SH-SY5Y (cell line): ENCODE measurements at regions not wholly inside any gene's neighbourhood (a gene's known extent, or its start where the extent isn't known, plus 50 kb on each side); places are given as distances from the start of the nearest gene placed in this dataset.

Experiments used
- GATA2 ChIP-seq: IDR thresholded peaks from 2 replicates; pipeline ENCODE4 v1.6.1; 2011; ENCODE audit warnings: mild to moderate bottlenecking, low read depth, low read length
- GATA3 ChIP-seq: IDR thresholded peaks from 2 replicates; pipeline ENCODE4 v1.6.1; 2011; ENCODE audit warnings: low read depth, mild to moderate bottlenecking, low read length, moderate library complexity

GRCh38 chr1:224540535-224540934 is 75.6 kb upstream of the CNIH3 start:
- TF ChIP-seq GATA3 (no peak), GATA2 (no peak)

- TF ChIP-seq GATA3 (no peak), GATA2 (peak; percentile 50; the same call in 1 of the 2 replicates)
These were observed 74.9 kb upstream of the CNIH3 start for GRCh38 chr1:224541072-224541790.

GRCh38 chr1:224541901-224542630 is 74.1 kb upstream of the CNIH3 start:
- TF ChIP-seq GATA2 (no peak), GATA3 (no peak)

- TF ChIP-seq GATA3, result no peak
- no peak for TF ChIP-seq GATA2
These were observed 73.2 kb upstream of the CNIH3 start for GRCh38 chr1:224542783-224543440.

GRCh38 chr1:224543453-224543852 is 72.7 kb upstream of the CNIH3 start:
- TF ChIP-seq GATA2 (no peak), GATA3 (no peak)

GRCh38 chr1:224544346-224545110 is 71.6 kb upstream of the CNIH3 start:
- TF ChIP-seq GATA2 (peak; percentile 56), GATA3 (no peak)

GRCh38 chr1:224545571-224545970 is 70.5 kb upstream of the CNIH3 start:
- no peak for TF ChIP-seq GATA3
- no peak for TF ChIP-seq GATA2

GRCh38 chr1:224548676-224549075 is 67.4 kb upstream of the CNIH3 start:
- TF ChIP-seq GATA2 (no peak), GATA3 (no peak)

- TF ChIP-seq GATA3 (no peak), GATA2 (no peak)
These were observed 62.1 kb upstream of the CNIH3 start for GRCh38 chr1:224554056-224554455.

GRCh38 chr1:224554620-224555259 is 61.4 kb upstream of the CNIH3 start:
- TF ChIP-seq GATA2 (no peak), GATA3 (no peak)

- TF ChIP-seq GATA3, result no peak
These were observed 57.2 kb upstream of the CNIH3 start for GRCh38 chr1:224558904-224559303.

GRCh38 chr1:224559981-224560728 is 56.0 kb upstream of the CNIH3 start:
- TF ChIP-seq GATA3 (no peak), GATA2 (no peak)

GRCh38 chr1:224563666-224564065 is 52.5 kb upstream of the CNIH3 start:
- TF ChIP-seq GATA2 (no peak), GATA3 (no peak)
